ENCODE measurements at regions not wholly inside any gene's neighbourhood (a gene's known extent, or its start where the extent isn't known, plus 50 kb on each side); places are given as distances from the start of the nearest gene placed in this dataset.

DNA sequence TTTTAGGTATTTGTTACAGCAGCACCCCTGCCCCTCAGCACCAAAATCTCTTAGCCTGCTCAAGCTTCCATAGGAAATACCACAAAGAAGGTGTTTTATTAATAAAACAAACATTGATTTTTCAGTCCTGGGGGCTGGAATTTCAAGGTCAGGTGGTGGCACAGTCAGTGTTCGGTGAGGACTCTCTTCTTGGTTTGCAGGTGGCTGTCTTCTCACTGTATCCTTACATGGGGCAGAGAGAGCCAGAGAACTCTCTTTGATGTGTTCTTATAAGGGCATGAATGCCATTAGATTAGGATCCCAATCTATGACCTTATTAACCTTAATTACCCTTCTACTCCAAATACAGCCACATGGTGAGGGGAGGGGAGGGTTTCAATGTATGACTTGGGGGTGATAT is 112.3 kb upstream of the PFKP start:
- TF ChIP-seq, protein P1, sequence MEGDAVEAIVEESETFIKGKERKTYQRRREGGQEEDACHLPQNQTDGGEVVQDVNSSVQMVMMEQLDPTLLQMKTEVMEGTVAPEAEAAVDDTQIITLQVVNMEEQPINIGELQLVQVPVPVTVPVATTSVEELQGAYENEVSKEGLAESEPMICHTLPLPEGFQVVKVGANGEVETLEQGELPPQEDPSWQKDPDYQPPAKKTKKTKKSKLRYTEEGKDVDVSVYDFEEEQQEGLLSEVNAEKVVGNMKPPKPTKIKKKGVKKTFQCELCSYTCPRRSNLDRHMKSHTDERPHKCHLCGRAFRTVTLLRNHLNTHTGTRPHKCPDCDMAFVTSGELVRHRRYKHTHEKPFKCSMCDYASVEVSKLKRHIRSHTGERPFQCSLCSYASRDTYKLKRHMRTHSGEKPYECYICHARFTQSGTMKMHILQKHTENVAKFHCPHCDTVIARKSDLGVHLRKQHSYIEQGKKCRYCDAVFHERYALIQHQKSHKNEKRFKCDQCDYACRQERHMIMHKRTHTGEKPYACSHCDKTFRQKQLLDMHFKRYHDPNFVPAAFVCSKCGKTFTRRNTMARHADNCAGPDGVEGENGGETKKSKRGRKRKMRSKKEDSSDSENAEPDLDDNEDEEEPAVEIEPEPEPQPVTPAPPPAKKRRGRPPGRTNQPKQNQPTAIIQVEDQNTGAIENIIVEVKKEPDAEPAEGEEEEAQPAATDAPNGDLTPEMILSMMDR (IDR thresholded peaks at IDR 0.05) = no peak
- TF ChIP-seq POLR2A (IDR thresholded peaks at IDR 0.05) = no peak
